Sigmoid colon (tissue), 6 donors: ENCODE measurements at regions not wholly inside any gene's neighbourhood (a gene's known extent, or its start where the extent isn't known, plus 50 kb on each side); places are given as distances from the start of the nearest gene placed in this dataset.

Experiments used
- DNase-seq: peaks from one replicate; pipeline ENCODE4 v3.0.0-alpha.2; 2019
- H3K27ac ChIP-seq, 4 donors: fragments of 200-600 bp; sonication (generic); one replicate each; pipeline ENCODE4 v1.5.1; 2016 to 2019; ENCODE audit warnings: mild to moderate bottlenecking in 1 of 4
- H3K27me3 ChIP-seq, 3 donors: fragments of 200-600 bp; sonication (generic); one replicate each; pipeline ENCODE4 v1.5.1; 2019; ENCODE audit warnings: mild to moderate bottlenecking in 1 of 3
- H3K36me3 ChIP-seq, 4 donors: fragments of 200-600 bp; sonication (generic); one replicate each; pipeline ENCODE4 v1.5.1; 2016 to 2019
- H3K4me1 ChIP-seq, 4 donors: fragments of 200-600 bp; sonication (generic); one replicate each; pipeline ENCODE4 v1.5.1; 2017 to 2019
- H3K4me3 ChIP-seq, 4 donors: fragments of 200-600 bp; sonication (generic); one replicate each; pipeline ENCODE4 v1.5.1; 2017 to 2019; ENCODE audit warnings: mild to moderate bottlenecking in 2 of 4, moderate library complexity in 1 of 4
- H3K9me3 ChIP-seq, 4 donors: fragments of 200-600 bp in 3 of 4; sonication (generic) in 3 of 4; one replicate each; pipeline versions ENCODE4 v1.5.1 to v1.6.1; 2013 to 2019
- CTCF ChIP-seq, 4 experiments: fragments of 450-650 bp in 3 of 4; fragments of 200-600 bp in 1 of 4; IDR thresholded peaks; one replicate each; pipeline ENCODE4 v1.5.1; 2016 to 2019; ENCODE audit warnings: antibody characterized with exemption in 4 of 4, mild to moderate bottlenecking in 3 of 4, moderate library complexity in 2 of 4
- EP300 ChIP-seq, 4 donors: sonication (generic); formaldehyde crosslinking; IDR thresholded peaks; one replicate each; pipeline ENCODE4 v1.6.1; 2017; ENCODE audit warnings: antibody characterized with exemption in 4 of 4
- POLR2A ChIP-seq, 2 donors: fragments of 450-650 bp; IDR thresholded peaks; one replicate each; pipeline ENCODE4 v1.6.1; 2016; ENCODE audit warnings: antibody characterized with exemption in 2 of 2, mild to moderate bottlenecking in 2 of 2, moderate library complexity in 2 of 2
- POLR2AphosphoS5 ChIP-seq, 4 donors: sonication (generic); formaldehyde crosslinking; IDR thresholded peaks; one replicate each; pipeline ENCODE4 v1.6.1; 2017; ENCODE audit warnings: antibody characterized with exemption in 4 of 4
- WGBS, 2 donors: extraction: QIAGEN DNeasy Blood & Tissue Kit; methylation state at CpG; one replicate each; pipeline ENCODE4 v1.1.7; 2013; 5-methylcytosine and 5-hydroxymethylcytosine counted together
- intact Hi-C: fragments of 100-400 bp; cut with DNase I; formaldehyde crosslinking; loops from one replicate; pipeline ENCODE4 v1.15.1; 2023
- donor health status: healthy with polysubstance abuse.
- donor health status: healthy.

- H3K4me3 ChIP-seq: no peak overlapping the region
- DNase-seq: no peak
- TF ChIP-seq POLR2A (IDR thresholded peaks at IDR 0.05): no peak
- no peak for TF ChIP-seq EP300 (IDR thresholded peaks at IDR 0.05)
- TF ChIP-seq CTCF (IDR thresholded peaks at IDR 0.05): no peak
- no peak for TF ChIP-seq POLR2AphosphoS5 (IDR thresholded peaks at IDR 0.05)
- no peak overlapping the region for H3K27ac ChIP-seq
- 90% methylated on average over 1 of the region's 1 CpG for WGBS, 2 donors
- intact Hi-C loops: no loop called here
- peaks cover 0 to 5% (median 0%) of the 10 kb centered on the region in 4 donors for H3K9me3 ChIP-seq
- H3K27me3 ChIP-seq: no peaks in the 10 kb centered on the region
- H3K36me3 ChIP-seq: no peaks in the 10 kb centered on the region
- no peaks in the 10 kb centered on the region for H3K4me1 ChIP-seq
These were observed 314.7 kb upstream of the PRDM1 start for GRCh38 chr6:105771313-105771970.

- no peak overlapping the region for H3K4me3 ChIP-seq
- H3K9me3 ChIP-seq: no peaks in the 10 kb centered on the region
- H3K27me3 ChIP-seq: no peaks in the 10 kb centered on the region
- H3K27ac ChIP-seq: no peak overlapping the region
- TF ChIP-seq POLR2AphosphoS5 (IDR thresholded peaks at IDR 0.05): no peak
- TF ChIP-seq EP300 (IDR thresholded peaks at IDR 0.05): no peak
- TF ChIP-seq POLR2A (IDR thresholded peaks at IDR 0.05): no peak
- TF ChIP-seq CTCF (IDR thresholded peaks at IDR 0.05): no peak
- no peaks in the 10 kb centered on the region for H3K4me1 ChIP-seq
- H3K36me3 ChIP-seq: no peaks in the 10 kb centered on the region
- intact Hi-C loops: no loop called here
- 61 to 83% methylated on average over 2 of the region's 2 CpGs for WGBS, 2 donors
- no peak for DNase-seq
These were observed 316.1 kb upstream of the PRDM1 start for GRCh38 chr6:105769987-105770386.

GRCh38 chr6:105769197-105769596 is 316.9 kb upstream of the PRDM1 start:
- no peak overlapping the region for H3K4me3 ChIP-seq
- H3K36me3 ChIP-seq: no peaks in the 10 kb centered on the region
- TF ChIP-seq EP300 (IDR thresholded peaks at IDR 0.05) (no peak), CTCF (IDR thresholded peaks at IDR 0.05) (no peak), POLR2A (IDR thresholded peaks at IDR 0.05) (no peak), POLR2AphosphoS5 (IDR thresholded peaks at IDR 0.05) (no peak)
- no peaks in the 10 kb centered on the region for H3K9me3 ChIP-seq
- no peak for DNase-seq
- no peaks in the 10 kb centered on the region for H3K4me1 ChIP-seq
- intact Hi-C loops: no loop called here
- no peak overlapping the region for H3K27ac ChIP-seq
- WGBS, 2 donors: 95 to 98% methylated on average over 1 of the region's 1 CpG
- H3K27me3 ChIP-seq: no peaks in the 10 kb centered on the region

DNA sequence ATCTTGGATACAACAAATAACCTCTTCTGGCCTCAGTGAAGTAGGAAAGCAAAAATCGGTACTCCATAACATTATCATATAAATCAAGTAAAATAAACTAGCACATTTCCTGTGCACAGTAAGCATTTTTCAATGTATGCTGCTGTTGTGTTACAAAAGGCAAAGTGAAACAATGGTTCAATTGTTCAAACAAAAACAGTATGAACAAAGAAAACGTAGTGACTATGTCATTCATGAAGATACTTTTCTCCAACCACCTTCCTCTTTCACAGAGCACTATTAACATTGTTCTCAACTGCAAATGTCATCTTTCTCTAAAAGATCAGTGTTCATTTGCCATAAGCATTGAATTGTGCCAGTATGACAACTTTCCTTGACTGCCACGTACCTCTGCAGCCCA is 318.6 kb upstream of the PRDM1 start:
- Histone ChIP-seq H3K4me3 (no peak overlapping the region), H3K27ac (no peak overlapping the region), H3K9me3 (no peaks in the 10 kb centered on the region), H3K4me1 (no peaks in the 10 kb centered on the region), H3K27me3 (no peaks in the 10 kb centered on the region), H3K36me3 (no peaks in the 10 kb centered on the region)
- no peak for TF ChIP-seq CTCF (IDR thresholded peaks at IDR 0.05)
- TF ChIP-seq POLR2A (IDR thresholded peaks at IDR 0.05): no peak
- TF ChIP-seq EP300 (IDR thresholded peaks at IDR 0.05): no peak
- no peak for TF ChIP-seq POLR2AphosphoS5 (IDR thresholded peaks at IDR 0.05)
- DNase-seq: no peak
- intact Hi-C loops: no loop called here
- 58 to 77% methylated on average over 3 of the region's 3 CpGs for WGBS, 2 donors

GRCh38 chr6:105765239-105765638 is 320.9 kb upstream of the PRDM1 start:
- Histone ChIP-seq H3K9me3 (no peaks in the 10 kb centered on the region), H3K27ac (no peak overlapping the region), H3K4me3 (no peak overlapping the region), H3K27me3 (no peaks in the 10 kb centered on the region), H3K36me3 (no peaks in the 10 kb centered on the region), H3K4me1 (no peaks in the 10 kb centered on the region)
- DNase-seq: no peak
- intact Hi-C loops: no loop called here
- TF ChIP-seq EP300 (IDR thresholded peaks at IDR 0.05) (no peak), POLR2AphosphoS5 (IDR thresholded peaks at IDR 0.05) (no peak), POLR2A (IDR thresholded peaks at IDR 0.05) (no peak), CTCF (IDR thresholded peaks at IDR 0.05) (no peak)
